GOT3 (cell line): ENCODE measurements at regions not wholly inside any gene's neighbourhood (a gene's known extent, or its start where the extent isn't known, plus 50 kb on each side); places are given as distances from the start of the nearest gene placed in this dataset.

Source experiments
- DNase-seq: peaks from one replicate; lab custom pipeline; 2025; ENCODE audit warnings: mixed read lengths; lab: John Stamatoyannopoulos, UW

DNA sequence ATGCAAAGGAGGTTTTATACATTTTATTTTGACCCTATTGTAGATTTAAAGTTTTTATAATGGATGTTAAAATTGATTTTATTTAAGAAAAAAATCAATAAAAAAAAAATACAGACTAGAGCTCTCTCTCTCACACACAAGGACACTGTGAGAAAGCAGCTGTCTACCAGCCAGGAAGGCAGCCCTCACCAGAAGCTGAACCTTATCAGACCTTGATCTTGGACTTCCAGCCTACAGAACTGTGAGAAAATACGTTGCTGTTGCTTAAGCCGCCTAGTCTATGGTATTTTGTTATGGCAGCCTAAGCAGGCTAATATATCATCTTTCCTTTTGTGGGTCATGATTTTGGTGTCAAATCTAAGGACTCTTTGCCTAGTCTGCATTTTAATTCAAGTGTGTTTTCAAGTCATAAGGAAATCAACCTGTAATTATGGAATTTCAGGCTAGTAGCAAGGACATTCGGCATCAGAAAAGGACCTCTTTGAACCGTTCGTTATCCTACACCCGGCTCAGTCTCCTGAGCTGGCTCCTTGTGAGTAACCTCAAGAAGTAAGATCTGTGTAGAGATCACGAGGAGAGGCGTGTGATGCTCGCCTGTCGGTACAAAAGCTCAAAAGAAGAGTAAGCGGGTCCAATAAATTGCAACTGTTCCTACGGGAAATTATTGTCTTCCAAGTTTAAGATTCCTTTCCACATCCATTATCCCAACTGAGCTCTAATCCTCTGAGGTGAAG lies 98.2 kb downstream of the PDCL3 start:
- no peak for DNase-seq

DNA sequence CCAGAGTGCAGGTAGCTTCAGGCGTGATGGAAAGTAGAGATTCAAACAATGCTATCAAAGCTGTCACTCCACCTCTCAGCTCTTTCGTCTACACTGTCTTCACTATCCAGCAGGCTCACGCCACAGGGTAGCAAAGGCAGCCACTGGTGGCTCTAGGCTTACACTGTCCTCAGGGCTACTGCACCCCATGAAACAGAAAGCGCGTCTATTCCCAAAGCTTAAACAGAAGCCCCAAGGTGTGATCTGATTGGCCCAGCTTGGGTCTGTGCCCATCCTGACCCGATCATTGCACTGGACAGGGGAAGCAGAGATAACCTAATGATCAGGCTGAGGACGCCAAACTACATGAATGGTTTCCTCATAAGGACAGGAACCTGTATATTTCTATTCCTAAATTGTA lies 100.1 kb downstream of the PDCL3 start:
- no peak for DNase-seq

DNA sequence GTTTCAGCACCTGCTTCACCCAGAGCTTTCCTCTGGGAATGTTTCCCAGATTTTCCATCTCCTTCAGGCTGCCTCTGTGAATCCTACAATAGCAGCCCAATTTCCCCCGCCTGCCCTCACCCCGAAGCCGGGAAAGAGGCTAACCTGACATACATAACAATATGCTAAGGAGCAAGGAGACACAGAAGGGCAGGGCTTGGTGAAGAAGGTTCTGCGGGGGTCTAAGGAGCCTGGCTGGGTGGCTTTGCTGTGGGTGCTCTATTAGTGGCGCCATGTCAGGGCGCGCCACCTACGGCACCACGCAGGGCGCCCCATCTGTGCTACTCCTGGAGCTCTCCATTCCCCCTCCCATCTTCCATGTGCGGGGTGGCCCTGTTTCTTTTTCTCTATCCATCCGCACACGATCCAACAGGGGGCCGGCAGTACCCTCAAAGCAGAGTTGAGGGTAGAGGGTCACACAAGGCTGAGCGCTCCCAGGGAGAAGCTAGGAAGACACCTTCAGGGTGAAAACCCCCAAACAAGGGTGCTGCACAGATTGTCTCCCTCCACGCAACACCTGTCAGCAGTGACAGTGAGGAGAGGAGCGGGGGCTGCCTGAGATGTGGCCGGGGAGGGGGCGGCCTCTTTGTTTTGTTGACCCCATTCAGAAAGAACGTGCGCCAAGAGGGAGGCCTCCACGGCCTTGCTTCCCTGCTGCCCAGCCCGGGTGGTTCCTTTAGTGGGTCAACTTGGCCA lies 101.4 kb downstream of the PDCL3 start:
- DNase-seq = no peak

DNA sequence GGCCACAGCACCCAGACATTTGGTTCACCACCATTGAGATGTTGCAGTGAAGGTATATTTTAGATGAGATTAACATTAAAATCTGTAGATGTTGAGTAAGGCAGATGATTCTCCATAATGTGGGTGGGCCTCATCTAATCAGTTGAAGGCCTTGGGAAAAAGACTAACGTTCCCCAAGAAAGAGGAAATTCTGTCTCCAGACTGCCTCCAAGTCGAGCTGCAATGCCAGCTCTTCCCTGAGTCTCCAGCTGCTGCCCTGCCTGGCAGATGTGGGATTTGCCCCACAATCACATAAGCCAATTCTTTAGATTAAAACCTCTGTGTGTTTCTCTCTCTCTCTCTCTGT lies 101.9 kb downstream of the PDCL3 start:
- DNase-seq = no peak

DNA sequence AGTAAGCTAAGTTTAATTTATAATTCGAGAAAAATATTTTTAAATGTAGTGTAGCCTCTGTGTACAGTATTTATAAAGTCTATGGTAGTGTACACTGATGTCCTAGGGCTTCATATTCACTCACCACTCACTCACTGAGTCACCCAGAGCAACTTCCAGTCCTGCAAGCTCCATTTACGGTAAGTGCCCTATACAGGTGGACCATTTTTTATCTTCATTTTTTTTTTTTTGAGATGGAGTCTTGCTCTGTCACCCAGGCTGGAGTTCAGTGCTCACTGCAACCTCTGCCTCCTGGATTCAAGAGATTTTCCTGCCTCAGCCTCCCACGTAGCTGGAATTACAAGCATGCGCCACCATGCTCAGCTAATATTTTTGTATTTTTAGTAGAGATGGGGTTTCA lies 104.2 kb downstream of the PDCL3 start:
- no peak for DNase-seq

DNA sequence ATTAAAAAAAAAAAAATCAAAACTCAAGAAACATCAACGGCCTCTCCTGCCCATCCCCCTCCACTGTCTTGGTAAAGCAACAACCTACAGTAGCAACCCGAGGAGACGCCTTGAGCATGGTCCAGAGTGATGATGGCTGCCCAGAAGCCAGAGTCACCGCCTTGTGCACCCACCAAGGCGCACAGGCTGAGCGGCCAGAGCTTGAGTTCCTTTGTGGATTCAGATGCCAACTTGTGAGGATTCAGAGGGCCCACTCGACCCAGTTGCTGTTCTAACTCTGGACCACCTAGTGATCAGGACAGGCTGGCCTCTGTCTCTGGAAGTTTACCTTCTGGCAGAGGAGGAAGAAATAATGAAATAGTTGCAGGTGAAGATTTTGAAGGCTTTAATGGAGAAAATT lies 105.0 kb downstream of the PDCL3 start:
- no peak for DNase-seq

DNA sequence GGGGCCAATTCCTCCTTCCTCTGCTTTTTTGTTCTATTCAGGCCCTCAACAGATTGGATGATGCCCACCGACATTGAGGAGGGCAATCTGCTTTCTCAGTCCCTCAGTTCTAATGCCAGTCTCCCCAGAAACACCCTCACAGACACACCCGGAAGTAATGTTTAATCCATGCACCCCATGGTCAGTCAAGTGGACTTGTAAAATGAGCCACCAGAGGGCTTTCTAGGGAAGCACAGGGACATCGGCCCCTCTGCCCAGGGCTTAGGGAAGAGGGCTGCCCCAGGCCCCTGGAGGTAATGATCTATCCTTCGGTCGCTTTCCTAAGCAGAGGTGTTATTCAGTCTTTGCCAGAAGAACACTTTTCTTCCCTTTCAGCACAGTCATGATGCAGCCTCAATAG lies 107.4 kb downstream of the PDCL3 start:
- no peak for DNase-seq

DNA sequence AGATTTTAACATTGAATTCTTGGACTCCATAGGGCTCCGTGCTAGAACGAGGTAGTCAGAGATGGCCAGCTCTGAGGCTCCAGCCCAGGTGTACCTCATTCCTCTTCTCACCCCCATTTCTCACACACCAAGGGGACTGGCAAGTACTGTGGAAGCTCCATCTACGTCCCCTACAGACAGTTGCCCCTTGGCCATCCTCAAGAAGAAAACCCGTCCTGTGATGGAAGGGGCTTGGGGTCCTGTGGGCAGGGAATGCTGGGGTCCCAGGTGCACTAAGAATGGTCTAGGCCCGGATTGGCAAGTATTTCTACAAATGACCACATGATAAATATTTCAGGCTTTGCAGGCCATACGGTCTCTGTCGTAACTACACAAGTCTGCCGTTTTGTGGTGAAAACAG lies 110.3 kb downstream of the PDCL3 start:
- no peak for DNase-seq

DNA sequence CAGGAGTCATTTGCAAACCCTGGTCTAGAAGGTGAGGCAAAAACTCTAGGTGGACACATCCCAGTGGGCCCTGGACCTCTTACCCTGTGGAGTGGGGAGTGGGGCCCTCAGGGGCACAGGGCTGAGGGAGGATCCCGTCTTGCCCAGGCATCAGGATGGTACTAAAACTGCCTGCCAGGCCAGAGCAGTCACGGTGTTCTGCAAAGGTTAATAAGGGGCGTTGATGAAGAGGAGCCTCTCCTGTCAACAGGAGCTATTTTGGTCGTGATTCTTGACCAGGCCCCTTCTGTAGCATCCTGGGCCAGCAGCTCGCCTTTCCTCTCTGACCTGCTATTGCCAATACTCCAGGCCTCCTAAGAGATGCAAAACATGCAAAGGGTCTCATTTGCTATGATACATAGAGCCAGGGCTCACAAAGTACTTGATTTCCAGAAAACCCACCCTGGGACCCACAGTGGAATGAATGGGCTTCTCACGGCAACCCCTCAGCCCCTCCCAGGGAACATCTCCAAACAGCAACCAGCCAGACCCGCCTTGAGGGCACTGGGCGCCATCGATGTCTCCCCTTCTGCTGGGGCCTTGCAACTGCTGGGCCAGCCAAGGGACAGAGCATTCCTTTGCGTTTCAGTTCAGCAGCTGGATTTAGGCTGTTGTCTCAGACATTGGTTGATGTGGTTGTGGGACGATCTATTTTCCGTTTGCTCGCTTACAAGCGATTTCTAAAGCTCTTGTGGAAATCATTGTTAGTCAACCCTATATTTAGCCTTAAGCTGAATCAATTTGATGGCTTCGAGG lies 111.1 kb downstream of the PDCL3 start:
- DNase-seq = no peak

DNA sequence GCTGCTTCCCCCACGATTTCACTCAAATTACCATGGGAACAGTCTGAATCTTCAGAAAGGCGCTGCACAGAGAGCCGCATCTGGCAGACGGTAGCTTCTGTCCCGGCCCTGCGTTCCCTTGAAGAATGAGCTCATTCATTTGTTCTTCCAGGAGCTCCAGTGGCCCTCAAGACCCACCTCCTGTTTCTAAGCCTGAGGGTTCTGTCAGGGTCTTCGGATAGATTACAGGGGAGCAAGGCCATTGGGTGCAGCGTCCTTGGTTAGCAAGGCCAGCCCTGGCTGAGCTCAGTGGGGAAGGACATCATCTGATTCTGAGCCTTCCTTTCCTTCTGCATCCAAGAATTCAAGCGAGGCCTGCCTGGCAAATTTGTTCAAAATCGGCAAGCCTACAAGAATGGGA lies 111.9 kb downstream of the PDCL3 start:
- DNase-seq = no peak

DNA sequence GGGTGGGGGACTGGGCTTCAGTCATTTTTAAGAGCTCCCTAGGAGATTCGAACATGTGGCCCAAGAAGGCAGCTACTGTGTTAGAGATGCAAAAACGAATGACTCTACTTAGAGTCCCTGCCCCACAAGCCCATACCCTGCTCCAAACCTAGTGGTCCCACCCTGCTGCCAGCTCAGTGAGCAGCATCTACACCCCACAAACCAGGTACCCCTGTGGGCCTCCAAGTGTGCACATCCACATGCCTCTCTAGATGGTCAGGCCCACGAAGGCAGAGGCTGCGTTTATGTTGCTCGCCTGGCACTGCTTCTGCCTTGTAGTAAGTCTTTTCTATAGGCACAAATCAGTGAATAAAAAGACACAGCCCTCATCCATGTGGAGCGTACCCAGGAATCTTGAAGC lies 112.6 kb downstream of the PDCL3 start:
- DNase-seq = no peak

DNA sequence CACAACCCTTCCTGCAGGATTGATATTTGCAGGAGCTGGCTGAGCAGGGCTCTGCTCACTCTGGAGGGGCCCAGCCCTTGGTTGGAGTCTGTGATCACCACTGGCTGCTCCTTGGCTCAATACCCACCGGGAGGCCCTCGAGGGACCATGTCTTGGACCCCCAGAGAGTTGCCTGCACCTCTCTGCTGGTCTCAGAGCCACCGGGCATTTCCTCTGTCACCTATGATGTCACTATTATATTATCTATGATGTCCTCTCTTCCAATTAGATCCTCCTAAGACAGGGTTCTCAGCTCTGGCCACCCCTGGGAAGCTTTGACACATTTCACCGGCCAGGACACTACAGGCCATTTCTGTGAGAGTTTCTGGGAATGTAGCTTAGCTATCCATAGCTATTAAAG lies 113.1 kb downstream of the PDCL3 start:
- no peak for DNase-seq

DNA sequence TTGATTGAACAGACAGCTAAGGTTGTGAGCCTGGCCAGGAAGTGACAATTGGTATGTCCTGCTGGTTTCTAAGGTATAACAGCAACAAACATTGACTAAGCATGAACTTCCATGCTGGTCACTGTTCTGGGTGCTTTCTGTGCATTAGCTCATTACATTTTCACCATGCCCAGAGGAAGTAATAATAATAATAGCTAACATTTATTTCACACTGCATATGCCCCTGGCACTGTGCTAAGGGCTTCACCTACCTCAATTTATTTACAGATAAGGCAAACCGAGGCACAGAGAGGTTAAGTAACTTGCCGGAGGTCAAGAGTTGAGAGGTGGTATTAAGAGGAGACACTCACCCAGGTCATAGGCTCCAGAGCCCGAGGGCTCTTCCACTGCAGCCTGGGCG lies 113.6 kb downstream of the PDCL3 start:
- DNase-seq = no peak

DNA sequence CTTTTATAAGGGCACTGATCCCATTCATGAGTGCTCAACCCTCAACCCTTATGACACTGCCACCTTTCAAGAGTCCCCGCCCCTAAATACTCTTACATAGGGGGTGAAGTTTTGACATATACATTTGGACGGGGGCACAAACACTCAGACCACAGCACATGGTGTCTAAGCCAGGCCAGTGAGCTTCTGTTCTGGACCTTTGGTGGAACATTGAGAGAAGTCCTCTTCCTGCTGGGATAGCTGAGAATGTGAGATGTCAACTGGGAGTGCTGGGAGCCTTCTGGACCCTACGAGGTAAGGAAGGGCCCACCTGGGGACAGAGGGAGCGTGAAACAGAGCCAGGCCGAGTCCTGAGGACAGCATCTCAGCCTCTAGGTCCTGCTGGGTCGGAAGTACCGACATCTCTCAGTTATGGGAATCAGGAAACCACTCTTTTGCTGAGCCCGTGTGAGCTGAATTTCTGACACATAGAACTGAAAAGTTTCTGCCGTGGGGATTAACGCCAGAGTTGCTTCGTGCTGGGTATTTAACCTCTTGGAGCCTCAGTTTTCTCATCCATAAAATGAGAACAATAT lies 114.9 kb downstream of the PDCL3 start:
- no peak for DNase-seq

DNA sequence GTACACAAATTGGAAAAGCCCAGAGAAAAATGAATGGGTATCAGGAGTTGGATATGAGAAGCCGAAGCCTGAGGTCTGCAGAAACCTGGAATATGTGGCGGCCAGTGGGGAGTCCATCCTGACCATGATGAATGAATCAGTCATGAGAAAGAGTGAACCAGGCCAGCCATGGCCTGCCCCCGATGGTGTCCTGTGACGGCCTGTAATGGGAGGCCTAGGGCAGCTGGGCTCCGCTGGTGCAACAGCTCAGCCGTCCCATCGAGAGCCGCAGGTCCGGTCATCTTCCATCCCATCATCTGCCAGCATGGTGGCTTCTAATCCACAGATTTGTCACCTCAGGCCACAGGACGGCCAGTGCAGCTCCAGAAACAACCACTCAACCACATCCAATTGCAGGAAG lies 116.4 kb downstream of the PDCL3 start:
- DNase-seq = no peak

DNA sequence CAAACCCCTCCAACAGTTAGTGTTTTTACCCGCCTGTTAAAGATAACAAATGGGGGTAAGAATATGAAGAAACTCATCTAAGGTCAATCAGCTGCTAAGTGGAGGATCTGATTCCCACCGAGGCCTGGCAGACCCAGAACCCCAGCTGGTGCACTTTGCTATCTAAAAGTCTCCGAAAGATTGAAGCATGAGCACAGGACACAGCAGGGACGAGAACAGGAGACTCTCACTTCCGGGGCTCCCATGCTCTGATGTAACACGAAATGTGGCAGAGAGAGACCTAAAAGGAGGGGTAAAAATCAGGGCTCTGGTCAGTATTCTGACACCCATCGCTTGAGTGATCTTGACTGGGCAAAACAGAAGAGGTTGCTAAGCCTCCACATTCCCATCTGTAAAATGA lies 119.7 kb downstream of the PDCL3 start:
- DNase-seq = no peak

DNA sequence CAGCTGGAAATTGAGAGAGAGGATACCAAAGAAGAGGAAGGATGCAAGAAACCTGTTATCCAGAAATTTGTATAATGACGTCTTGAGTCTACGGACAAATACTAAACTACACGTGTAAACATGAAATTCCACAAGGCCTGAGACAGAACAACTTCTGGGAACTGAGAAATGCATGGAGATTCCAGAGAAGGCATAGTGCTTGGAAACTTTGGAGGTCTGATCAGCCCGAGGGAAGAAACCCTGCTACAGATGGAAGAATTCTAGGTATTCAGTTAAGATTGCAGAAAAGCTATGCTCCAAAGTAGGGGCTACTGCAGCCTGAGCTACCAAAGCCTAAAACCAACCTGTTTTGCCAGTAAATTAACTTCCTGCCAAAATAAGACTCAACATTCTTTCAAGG lies 120.4 kb downstream of the PDCL3 start:
- DNase-seq = no peak

DNA sequence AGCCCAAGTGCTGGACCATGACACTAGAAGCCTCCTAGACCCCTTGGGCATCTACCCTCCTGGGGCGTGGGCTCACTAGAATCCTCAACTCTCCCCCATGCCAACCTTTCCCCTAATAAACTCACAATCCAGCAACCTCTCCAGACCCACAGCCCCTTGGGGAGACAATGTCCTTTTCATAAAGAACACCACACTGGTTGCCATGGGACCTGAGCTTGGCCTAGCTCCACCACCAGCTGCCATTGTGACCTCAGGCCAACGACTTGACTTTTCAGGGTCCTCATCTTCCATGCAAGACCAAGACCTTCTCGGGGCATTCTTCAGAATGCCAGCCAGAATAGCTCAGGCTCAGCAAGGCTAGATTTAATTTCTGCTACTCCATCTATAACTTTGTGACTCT lies 128.1 kb upstream of the NPAS2 start:
- no peak for DNase-seq

DNA sequence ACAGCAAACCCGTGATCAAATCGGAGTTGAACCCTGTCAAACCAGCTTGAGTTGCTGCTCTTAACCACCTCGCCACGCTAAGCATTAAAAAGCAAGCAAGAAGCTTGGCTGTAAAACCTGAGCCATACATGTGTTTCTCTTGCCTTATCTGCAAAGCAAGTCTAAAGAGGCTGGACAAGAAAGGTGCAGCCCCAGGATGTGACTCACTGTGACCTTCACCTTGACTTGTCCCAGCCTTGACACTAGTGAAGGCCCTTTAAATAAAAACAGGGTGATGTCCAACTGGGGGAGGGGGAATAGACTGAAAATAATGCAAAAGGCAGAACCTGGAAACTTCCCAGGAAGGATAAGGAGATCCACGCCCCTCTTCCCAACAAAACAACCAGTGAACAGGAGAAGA lies 127.6 kb upstream of the NPAS2 start:
- no peak for DNase-seq

DNA sequence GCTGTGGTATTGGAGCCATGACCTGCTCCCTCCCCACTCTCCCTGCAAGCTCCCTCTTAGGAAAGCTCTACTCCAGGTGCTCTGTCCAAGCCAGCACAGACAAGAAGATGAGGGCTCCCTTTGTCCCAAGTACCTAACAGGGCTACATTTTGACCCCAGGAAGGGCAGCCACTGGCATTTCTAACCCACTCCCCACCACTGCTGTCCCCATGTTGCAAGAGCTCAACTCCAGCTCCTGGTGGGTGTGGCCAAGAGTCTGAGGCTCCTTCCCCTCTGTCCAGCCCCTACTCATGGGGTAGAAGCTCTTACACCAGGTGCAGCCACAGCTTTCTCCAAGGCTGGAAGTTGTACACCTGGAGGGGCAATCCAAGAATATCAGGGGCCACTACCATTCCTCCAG lies 127.0 kb upstream of the NPAS2 start:
- no peak for DNase-seq

DNA sequence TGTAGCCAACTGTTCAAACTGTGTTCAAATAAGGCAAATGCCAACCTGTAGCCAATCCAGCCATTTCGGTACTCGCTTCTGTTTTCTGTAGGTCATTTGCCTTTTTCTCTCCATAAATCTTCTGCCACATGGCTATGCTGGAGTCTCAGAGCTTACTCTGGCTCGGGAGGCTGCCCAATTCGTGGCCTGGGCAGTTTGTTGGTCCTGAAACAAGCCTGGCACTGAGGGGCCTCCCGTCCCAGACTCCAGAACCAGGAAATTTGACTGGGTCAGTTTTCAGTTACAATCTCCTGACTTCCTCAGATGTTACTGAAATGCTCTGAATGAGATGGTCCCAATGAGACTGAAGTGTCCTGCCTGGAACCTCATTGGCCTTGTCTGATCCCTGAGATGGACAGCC lies 120.8 kb upstream of the NPAS2 start:
- no peak for DNase-seq

DNA sequence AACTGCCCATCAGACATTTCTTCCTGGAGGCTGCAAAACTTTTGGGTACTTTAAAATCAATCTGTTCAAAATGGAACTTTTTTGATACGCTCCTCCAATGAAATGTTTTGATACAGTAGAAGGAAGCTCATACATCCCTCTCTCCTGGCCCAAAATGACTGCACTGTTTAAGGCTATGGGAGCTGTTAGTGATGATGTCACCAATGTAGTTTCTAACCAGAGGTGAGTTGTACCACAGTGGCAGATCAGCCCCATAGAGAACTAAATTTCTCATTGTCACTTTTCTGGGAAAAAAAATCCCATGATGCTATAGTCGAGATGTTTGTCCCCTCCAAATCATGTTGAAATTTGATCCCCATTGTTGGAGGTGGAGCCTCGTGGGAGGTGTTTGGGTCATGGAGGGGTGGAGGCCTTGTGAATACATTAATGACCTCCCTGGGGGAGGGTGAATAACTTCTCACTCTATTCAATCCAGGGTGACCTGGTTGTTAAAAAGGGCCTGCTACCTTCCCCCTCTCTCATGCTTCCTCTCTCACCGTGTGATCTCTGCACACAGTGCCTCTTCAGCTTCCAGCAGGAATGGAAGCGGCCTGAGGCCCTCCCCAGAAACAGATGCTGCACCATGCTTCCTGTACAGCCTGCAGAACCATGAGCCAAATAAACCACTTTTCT lies 117.4 kb upstream of the NPAS2 start:
- DNase-seq = no peak
